Cardiac fibroblast (primary cell): ENCODE measurements at regions not wholly inside any gene's neighbourhood (a gene's known extent, or its start where the extent isn't known, plus 50 kb on each side); places are given as distances from the start of the nearest gene placed in this dataset.

Source experiments
- DNase-seq, 2 donors: peaks; one replicate each; pipeline versions ENCODE4 v3.0.0 to v3.0.0-alpha.2; 2010; ENCODE audit warnings: low read depth in 2 of 2
- H3K4me3 ChIP-seq, 2 donors: replicated peaks in 1 of 2; 1 replicate in 1 of 2; 2 replicates in 1 of 2; pipeline ENCODE4 v1.5.1; 2011; ENCODE audit warnings: low read depth in 2 of 2, low read length in 2 of 2, mild to moderate bottlenecking in 2 of 2, moderate library complexity in 1 of 2
- CTCF ChIP-seq: IDR thresholded peaks from one replicate; pipeline ENCODE4 v1.5.1; 2011; ENCODE audit warnings: low read depth, mild to moderate bottlenecking, low read length, inconsistent platforms

- no peak overlapping the region for H3K4me3 ChIP-seq
- DNase-seq: no peak
- no peak for TF ChIP-seq CTCF
These were observed 298.4 kb upstream of the CADM1 start for GRCh38 chr11:115802641-115803040.

GRCh38 chr11:115792903-115793302 lies 288.7 kb upstream of the CADM1 start:
- TF ChIP-seq CTCF: no peak
- no peak for DNase-seq
- no peak overlapping the region for H3K4me3 ChIP-seq

GRCh38 chr11:115787302-115787701 lies 283.1 kb upstream of the CADM1 start:
- no peak for TF ChIP-seq CTCF
- DNase-seq: no peak
- no peak overlapping the region for H3K4me3 ChIP-seq

GRCh38 chr11:115784796-115785521 lies 280.7 kb upstream of the CADM1 start:
- no peak for TF ChIP-seq CTCF
- no peak overlapping the region for H3K4me3 ChIP-seq
- no peak for DNase-seq

- no peak for DNase-seq
- no peak overlapping the region for H3K4me3 ChIP-seq
- TF ChIP-seq CTCF: no peak
These were observed 276.6 kb upstream of the CADM1 start for GRCh38 chr11:115780646-115781362.

- TF ChIP-seq CTCF: no peak
- H3K4me3 ChIP-seq: no peak overlapping the region
- no peak for DNase-seq
These were observed 274.9 kb upstream of the CADM1 start for GRCh38 chr11:115778928-115779650.
